ENCODE measurements at regions not wholly inside any gene's neighbourhood (a gene's known extent, or its start where the extent isn't known, plus 50 kb on each side); places are given as distances from the start of the nearest gene placed in this dataset.

- CTCF ChIA-PET (ENCODE audit: partially characterized antibody) = no interaction called here
Observed at GRCh38 chr9:80086822-80087345, 515.1 kb downstream of the TLE4 start.

More at GRCh38 chr9:80086822-80087345, 515.1 kb downstream of the TLE4 start:
- Histone ChIP-seq H4K8ac (ENCODE audit: extremely low read depth, insufficient read depth, low read length) (no peak overlapping the region), H4K91ac (replicated peaks; ENCODE audit: insufficient read length, low read length) (no peak overlapping the region), H3K4me1 (replicated peaks in 1 of 4; ENCODE audit: control insufficient read depth in 3 of 4, insufficient read depth in 4 of 4, low read length in 3 of 4) (no peaks in the 10 kb centered on the region), H3K4ac (replicated peaks; ENCODE audit: insufficient read length, low read depth, low read length) (no peak overlapping the region), H3K4me2 (ENCODE audit: insufficient read depth in 1 of 2, low read depth in 2 of 2, low read length in 2 of 2) (no peak overlapping the region), H3K9me3 (ENCODE audit: insufficient read depth in 2 of 2, low read depth in 1 of 2, low read length in 1 of 2) (no peaks in the 10 kb centered on the region), H3K36me3 (ENCODE audit: control insufficient read depth in 2 of 4, insufficient read depth in 4 of 4, low read length in 3 of 4) (no peaks in the 10 kb centered on the region), H3K18ac (ENCODE audit: extremely low read depth, low read length) (no peak overlapping the region), H2BK12ac (ENCODE audit: low read depth, low read length) (no peak overlapping the region), H3K4me3 (ENCODE audit: extremely low read depth in 1 of 4, insufficient read depth in 2 of 4, low read depth in 3 of 4, low read length in 4 of 4) (no peak overlapping the region), H3K9ac (replicated peaks in 1 of 4; ENCODE audit: extremely low read depth in 1 of 4, low read depth in 3 of 4, low read length in 3 of 4) (no peak overlapping the region), H3K23ac (ENCODE audit: insufficient read length) (no peak overlapping the region), H3K56ac (replicated peaks; ENCODE audit: insufficient read length, low read depth, low read length) (no peak overlapping the region), H2AFZ (ENCODE audit: low read length) (no peak overlapping the region), H3K79me1 (ENCODE audit: low read depth, low read length) (no peaks in the 10 kb centered on the region), H3K14ac (ENCODE audit: insufficient read length) (no peak overlapping the region), H2AK5ac (ENCODE audit: low read depth, low read length) (no peak overlapping the region), H2BK15ac (ENCODE audit: low read length) (no peak overlapping the region), H3K27ac (ENCODE audit: low read depth, low read length) (no peak overlapping the region), H2BK120ac (replicated peaks; ENCODE audit: low read depth, low read length) (no peak overlapping the region), H4K20me1 (replicated peaks in 1 of 2; ENCODE audit: control insufficient read depth in 1 of 2, insufficient read depth in 2 of 2, low read length in 2 of 2) (no peaks in the 10 kb centered on the region), H3K23me2 (ENCODE audit: low read depth, low read length) (no peaks in the 10 kb centered on the region), H3K27me3 (replicated peaks in 1 of 4; ENCODE audit: control insufficient read depth in 3 of 4, extremely low read depth in 1 of 4, insufficient read depth in 3 of 4, low read length in 3 of 4) (no peaks in the 10 kb centered on the region), H2BK20ac (ENCODE audit: low read length) (no peak overlapping the region), H3K79me2 (ENCODE audit: control insufficient read depth in 1 of 2, insufficient read depth in 2 of 2, low read length in 2 of 2) (no peaks in the 10 kb centered on the region), H2BK5ac (ENCODE audit: low read depth, low read length) (no peak overlapping the region), H4K5ac (ENCODE audit: insufficient read length, low read depth, low read length) (no peak overlapping the region)
- DNase-seq (ENCODE audit: low read depth in 1 of 2, low spot score in 2 of 2) (no peak), FAIRE-seq (no peak)
- WGBS, 2 experiments (ENCODE audit: extremely low coverage in 1 of 2, insufficient coverage in 1 of 2, insufficient read length in 1 of 2, insufficient replicate concordance in 2 of 2, low coverage in 1 of 2, low lambda C conversion rate in 2 of 2, missing lambda C conversion rate in 1 of 2) = 91% methylated on average over 2 of the region's 2 CpGs; no CpG with 5 or more reads in 1 of the 2 experiments
- TF ChIP-seq SP1 (IDR thresholded peaks at IDR 0.05; ENCODE audit: low read depth, low read length) (no peak), ATF3 (IDR thresholded peaks at IDR 0.05; ENCODE audit: insufficient read depth, low read depth, low read length) (no peak), POLR2AphosphoS5 (IDR thresholded peaks at IDR 0.05; ENCODE audit: low read depth, low read length) (no peak), CTBP2 (IDR thresholded peaks at IDR 0.05; ENCODE audit: borderline replicate concordance, insufficient read depth, insufficient read length, low read length) (no peak), EGR1 (IDR thresholded peaks at IDR 0.05; ENCODE audit: borderline replicate concordance, low read depth, low read length) (no peak), CREB1 (IDR thresholded peaks at IDR 0.05) (no peak), EZH2 (IDR thresholded peaks at IDR 0.05; ENCODE audit: low read depth, low read length, severe bottlenecking) (no peak), JUN (IDR thresholded peaks at IDR 0.05; ENCODE audit: low read depth, low read length) (no peak), RXRA (IDR thresholded peaks at IDR 0.05; ENCODE audit: insufficient read depth, low read depth, low read length) (no peak), TAF1 (IDR thresholded peaks at IDR 0.05; ENCODE audit: low read depth, low read length) (no peak), HDAC2 (IDR thresholded peaks at IDR 0.05; ENCODE audit: borderline replicate concordance in 1 of 2, low read depth in 2 of 2, low read length in 2 of 2) (no peak), SIN3A (conservative IDR thresholded peaks at IDR 0.05 in 1 of 2, IDR thresholded peaks at IDR 0.05 in 1 of 2; ENCODE audit: low read depth in 1 of 2, low read length in 2 of 2) (no peak), KDM4A (IDR thresholded peaks at IDR 0.05; ENCODE audit: low read depth, low read length, severe bottlenecking) (no peak)
- POLR2A ChIA-PET (ENCODE audit: partially characterized antibody) = no interaction called here
